DMS 273 treated with DMSO at 0.1 percent for 48 hours (cell line): ENCODE measurements at regions not wholly inside any gene's neighbourhood (a gene's known extent, or its start where the extent isn't known, plus 50 kb on each side); places are given as distances from the start of the nearest gene placed in this dataset.
"Not testable (repeated sequence)": the region's sequence is repeated elsewhere in the genome, so short reads cannot be mapped to it uniquely, and the experiment has no call there.

Experiments used
- DNase-seq: peaks from one replicate; lab custom pipeline; 2025; lab: John Stamatoyannopoulos, UW

DNA sequence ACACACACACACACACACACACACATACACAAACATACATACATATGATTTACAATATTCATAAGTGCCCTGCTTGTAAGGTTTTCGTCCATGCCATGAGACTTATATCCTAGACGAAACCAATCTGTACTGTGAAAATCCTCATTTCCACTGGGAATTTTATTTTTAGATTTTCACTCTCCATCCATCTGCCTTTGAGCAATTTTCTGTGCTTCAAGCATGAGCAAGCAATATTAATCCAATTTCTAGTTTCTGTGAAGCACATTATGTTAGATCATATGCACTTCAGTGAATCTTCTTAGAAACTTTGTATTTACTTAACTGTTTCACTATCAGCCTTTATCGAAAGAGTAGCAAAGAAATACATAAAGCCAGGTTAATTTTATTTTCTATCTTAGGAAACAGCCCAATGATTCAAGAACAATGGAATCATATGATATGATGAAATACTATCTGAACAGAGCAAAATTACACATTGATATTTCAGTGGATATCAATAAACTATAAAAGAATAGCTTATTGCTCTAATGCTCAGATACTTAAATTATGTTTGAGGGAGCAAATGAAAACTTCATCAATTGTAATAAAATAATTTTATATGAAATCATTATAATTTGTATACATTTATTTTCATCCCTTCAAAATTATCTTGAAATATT lies 1100.7 kb upstream of the MIR17HG start:
- DNase-seq: no peak

DNA sequence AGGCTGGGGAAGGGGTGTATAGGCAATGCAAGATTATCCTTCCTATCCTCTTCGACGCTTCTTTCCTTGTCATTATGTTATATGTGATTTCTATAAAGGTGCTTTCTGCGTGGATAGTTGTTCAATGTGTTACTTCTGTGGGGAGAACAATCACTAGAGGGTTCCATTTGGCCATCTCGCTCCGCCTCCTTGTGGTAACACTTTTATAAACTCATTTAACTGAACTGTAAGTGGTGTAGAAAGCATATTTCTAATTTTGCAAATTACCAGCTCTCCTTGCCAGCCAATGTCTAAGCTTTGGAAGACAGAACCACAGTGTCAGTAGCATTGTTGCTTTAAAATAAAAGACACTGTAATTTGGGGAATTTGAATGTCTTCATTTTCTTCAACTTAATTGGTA lies 1093.7 kb upstream of the MIR17HG start:
- no peak for DNase-seq

DNA sequence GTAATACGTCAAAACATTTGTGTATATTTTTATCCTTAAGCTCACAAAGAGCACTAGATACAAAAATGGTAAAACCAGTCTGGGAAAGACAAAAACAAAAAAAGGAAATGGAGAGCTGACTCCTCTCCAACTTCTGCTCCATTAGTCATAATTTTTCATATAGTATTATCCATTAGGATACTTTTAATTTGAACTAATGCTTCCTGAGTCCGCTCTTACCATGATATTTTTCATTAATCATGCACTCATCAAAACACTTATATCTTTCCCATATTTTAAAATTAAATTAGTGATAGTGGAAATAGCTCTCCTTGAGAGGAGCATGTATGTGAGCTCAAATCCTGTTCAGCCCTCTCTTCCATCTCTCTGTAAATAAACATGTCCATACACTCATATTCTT lies 1093.0 kb upstream of the MIR17HG start:
- DNase-seq: no peak

DNA sequence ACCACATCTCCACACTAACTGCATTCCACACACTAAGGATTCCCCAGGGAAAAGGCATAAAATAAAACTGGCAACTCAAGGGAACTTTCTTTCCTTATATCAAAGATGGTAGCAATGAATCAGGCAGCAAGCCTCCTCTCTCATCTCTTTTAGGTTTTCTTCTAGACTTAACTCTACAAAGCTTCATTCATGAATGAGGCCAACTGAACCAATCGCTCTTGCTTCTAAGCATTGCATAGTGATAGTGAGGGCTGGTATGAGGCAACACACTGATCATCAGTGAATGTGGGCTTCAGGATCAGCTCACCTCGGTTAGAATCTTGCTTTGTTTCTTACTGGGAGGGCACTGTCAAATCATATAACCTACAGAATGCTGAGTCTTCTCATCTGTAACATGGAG lies 1090.7 kb upstream of the MIR17HG start:
- DNase-seq: no peak

DNA sequence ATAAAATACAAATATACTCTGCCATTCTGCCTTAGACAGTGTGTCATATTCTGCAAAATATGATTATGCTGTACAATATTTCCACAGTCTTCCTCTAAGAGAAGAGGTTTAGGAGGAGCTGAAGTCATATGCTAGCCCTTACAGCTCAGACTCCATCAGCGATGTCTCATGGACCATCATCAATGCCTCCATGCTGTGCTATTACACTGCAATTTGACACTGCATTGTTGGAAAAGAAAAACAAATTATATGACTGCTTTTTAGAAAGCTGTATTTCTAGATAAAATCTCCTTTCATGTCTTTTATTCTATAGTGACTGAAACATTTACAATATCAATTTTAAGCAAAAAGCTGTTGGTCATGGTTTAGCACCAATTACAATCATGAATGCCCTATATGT lies 1089.4 kb upstream of the MIR17HG start:
- DNase-seq: no peak

DNA sequence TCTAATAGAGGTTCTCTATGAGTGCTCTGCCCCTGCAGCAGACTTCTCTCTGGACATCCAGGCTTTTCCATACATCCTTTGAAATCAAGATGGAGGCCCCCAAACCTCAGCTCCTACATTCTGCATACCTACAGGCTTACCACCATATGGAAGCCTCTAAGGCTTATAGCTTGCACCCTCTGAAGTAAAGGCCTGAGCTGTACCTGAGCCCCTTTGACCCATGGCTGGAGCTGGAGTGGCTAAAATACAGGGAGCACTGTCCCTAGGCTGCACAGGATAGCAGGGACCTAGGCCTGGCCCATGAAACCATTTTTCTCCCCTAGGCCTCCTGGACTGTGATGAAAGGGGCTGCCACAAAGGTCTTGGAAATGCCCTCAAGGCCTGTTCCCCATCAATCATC lies 1086.1 kb upstream of the MIR17HG start:
- no peak for DNase-seq

DNA sequence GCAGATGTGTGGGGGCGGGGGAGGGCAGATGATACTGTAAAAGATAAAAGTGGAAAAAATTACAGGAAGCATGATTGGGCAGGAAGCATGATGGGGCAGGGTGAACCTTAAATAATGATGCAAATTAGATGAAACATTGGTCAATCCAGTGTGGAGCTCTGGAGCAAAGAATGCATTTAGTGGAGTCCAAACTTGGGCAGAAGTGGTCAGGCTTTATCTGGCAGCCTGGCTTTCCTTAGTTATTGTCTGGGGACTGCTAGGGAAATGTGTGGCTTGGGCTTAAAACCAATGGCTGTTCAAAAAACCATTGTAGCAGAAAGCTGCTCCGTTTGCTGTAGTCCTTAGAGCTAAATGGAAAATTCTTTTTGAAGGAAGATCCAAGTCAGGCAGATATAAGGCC lies 1077.3 kb upstream of the MIR17HG start:
- no peak for DNase-seq

DNA sequence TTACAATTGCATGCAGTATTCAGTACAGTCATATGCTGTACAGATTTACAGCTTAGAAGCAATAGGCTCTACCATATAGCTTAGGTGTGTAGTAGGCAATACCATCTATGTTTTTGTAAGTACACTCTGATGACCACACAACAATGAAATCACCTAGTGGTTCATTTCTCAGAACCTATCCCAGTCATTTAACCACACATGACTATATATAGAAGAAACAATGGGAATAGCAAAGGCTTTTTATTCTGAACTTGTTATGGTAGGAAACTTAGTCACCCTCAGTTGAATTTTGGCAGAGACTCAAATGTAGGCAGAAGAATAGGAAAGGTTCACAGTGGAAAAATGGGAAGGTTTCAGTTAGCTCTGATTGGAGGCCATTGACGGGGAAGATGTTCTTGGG lies 1075.1 kb upstream of the MIR17HG start:
- DNase-seq: no peak

DNA sequence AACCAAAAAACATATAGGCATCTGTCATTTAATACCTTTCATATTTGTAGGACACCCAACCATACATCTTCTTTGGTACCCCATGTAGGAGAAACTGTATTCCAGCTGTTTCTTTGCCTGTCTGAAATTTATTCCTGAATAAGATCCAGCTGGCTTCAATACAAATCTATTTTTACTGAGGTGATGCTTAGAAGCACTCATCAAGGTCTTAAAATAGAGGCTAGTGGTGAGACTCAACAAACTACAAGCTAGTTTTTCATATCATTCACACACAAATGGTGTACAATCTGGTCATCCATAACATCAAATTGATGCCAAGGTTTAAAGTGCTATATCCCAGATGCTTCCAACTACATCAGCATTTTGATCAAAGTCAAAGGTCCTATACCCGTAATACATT lies 1071.3 kb upstream of the MIR17HG start:
- DNase-seq: no peak

DNA sequence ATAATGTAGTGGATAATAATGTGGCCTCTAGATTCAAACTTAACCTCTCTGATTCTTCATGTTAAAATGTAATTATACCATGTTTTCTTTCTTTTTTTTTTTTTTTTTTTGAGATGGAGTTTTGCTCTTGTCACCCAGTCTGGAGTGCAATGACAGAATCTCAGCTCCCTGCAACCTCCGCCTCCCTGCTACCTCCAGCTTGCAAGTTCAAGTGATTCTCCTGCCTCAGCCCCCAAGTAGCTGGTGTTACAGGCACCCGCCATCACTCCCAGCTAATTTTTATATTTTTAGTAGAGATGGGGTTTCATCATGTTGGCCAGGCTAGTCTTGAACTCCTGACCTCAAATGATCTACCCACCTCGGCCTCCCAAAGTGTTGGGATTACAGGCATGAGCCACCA lies 1069.3 kb upstream of the MIR17HG start:
- not testable (repeated sequence) for DNase-seq

DNA sequence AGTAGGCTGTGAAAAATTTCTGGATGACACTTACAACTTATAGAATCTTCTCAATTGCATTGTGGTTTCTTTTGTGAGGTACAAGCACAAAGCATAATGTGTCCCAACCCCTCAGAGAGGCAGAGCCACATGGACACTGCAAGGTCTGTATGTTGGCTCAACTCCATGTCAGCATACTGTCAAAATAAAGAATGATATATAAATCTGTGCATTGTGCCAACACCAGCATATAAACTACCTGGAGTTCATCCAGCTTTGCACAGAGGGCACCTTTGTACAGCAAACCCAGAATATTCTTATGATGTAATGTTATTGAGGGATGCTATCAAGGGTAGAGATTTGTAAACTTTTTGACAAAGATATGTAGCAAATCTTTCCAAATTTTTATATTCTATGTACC lies 1065.8 kb upstream of the MIR17HG start:
- DNase-seq: no peak

DNA sequence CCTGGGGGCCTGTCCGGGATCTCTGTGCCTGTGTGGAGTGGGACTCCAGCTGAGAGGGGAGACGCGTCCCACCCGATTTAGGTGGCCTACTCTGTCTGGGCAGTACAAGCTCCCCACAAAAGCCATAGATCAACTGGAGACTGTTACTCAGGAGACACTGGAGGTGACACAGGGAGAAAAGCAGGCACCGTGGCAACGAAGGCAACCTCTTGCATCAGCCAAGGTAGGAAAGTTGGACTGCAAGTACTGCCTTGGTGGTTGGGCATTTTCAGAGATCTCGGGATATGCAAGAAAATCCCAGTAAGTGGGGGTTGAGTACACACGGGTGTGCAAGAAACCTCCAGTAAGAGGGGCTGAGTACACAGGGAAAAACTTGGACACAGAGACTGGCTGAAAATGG lies 1060.0 kb upstream of the MIR17HG start:
- DNase-seq: no peak

DNA sequence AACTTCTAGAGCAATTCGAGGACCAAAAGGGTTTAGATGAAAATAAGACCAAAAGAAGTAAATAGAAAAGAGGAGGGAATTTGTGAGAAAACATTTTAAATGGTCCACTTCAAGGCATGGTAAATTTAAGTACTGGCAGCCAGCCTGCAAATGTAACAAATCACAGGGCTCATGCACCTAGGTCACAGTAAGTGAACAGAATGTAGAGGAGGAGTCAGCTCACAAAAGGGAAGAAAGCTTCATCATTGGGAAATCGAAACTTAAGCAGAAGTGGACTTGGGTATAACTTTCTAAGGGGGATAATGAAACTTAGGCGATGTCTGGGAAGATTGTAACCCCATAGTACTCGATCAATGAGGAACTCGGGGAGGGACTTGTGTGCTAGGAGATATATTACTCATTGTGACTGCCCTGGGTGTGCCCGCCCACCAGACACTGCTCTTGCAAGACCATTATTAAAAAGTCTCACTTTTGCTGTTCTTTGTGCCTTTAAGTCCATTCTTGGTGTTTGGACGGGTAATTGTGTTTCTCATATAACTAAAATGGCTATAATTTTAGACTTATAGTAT lies 1053.6 kb upstream of the MIR17HG start:
- no peak for DNase-seq

DNA sequence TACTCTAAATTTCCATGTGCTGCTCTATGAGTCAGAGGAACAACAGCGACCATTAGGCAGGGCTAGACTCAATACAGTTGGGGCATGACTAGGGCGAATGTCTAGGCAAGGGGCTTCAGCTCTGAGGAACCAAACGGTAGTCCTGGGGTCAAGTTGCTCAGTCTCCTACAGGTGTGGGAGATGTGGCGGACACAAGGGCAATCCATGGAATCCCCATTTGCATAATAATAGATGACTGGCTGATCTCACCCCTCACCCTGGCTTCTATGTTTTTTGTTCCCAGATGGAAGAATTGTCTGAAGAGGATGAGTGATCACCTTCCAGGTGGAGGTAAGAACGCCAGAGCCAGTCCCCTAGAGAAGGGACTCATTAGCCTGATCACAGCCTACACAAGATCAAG lies 1048.2 kb upstream of the MIR17HG start:
- no peak for DNase-seq

DNA sequence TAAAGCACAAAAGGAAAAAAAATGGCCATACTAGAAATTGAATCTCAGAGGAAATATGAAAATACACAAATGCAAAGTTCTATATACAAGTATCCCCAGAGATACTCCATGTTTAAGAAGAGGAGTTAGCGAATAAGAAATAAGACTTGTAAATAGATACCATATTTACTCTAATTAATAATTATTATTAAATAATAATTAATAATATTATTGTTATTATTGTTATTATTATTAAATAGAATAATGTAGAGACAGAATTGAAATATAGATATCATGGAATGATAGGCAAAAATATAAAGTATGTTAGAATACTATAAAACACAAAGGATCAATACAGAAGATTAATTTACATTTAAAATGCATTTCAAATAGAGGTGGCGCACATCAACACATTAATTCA lies 1047.5 kb upstream of the MIR17HG start:
- DNase-seq: no peak

DNA sequence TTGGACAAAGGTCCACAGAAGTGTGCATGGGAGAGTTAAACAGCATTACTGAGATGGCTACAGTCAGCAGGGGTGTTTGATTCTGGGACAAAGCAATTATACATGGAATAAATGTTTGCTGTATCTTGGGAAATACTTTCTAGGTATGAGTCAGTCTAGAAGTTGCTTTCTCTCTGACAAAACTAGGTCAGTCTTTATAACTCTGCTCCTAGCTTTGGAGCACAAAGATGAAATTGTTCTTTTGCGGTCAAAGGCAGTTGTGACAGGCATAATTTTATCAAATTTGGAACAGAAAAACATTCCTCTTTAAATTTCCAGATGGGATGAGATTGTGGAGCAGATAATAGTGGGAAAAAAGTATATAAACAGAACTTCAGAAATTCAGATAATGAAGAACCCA lies 1045.4 kb upstream of the MIR17HG start:
- DNase-seq: no peak

DNA sequence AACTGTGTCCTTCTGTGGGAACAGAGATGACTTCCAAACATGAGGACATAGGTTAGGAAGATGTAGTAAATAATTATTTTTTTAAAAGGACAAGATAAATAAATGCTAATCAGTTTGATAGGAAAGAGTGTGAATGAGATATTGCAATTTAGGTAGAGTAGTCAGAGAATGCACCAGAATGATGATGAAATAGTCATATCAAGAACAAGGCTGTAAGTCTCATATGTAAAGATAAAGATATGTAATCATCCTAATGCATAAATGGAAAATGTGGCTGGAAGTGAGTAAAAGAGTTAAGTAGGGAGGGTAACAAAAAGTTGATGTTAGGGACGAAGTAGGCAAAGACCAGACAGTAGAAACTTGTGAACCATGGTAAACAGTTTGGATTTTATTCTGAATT lies 1041.7 kb upstream of the MIR17HG start:
- no peak for DNase-seq

DNA sequence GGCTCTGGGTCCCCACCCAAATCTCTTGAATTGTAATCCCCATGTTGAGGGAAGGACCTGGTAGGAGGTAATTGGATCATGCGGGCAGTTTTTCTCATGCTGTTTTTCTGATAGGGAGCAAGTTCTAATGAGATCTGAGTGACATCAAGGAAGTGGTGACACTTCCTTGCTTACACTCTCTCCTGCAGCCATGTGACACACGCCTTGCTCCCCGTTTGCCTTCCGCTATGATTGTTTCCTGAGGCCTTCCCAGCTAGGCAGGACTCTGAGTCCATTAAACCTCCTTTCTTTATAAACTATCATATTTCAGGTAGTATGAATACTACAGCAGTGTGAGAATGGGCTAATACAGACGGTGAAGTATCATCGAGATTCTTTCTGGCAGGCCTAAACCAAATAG lies 1040.4 kb upstream of the MIR17HG start:
- DNase-seq: no peak

DNA sequence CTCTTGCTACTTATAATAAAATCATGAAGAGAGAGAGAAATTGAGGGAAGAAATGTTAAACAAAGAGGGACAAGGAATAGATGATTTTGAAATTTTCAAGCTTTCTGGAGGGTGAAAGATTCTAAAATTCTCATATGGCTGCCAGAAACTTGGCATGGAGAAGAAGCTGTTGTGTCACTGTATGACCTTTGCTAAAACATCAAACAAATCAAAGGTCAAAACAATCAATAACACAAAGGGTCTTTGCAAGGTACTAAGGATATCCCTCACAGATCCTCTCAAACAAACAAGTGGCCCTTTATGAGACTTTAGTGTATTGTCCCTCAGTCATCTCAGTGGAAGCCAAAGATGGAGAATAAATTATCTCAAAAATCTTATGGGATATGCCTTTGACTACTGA lies 1039.2 kb upstream of the MIR17HG start:
- DNase-seq: no peak

DNA sequence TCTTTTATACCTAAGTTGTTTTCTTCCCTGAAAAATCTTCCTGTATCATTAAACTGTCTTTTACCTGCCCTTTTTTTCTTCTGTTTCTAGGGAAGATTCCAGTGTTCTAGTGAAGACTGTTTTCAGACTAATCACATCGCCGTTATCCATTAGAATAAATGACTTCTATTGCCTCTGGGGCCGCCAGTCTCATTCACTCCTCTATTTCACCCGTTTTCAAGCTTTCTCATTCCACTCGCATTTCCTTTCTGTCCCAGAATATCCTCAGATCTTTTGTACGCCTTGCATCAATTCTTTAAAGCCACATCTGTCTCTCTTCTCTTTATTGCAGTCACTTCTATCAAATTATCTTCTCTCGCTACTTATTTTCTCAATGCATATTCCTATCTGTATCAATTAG lies 1035.6 kb upstream of the MIR17HG start:
- DNase-seq: no peak

DNA sequence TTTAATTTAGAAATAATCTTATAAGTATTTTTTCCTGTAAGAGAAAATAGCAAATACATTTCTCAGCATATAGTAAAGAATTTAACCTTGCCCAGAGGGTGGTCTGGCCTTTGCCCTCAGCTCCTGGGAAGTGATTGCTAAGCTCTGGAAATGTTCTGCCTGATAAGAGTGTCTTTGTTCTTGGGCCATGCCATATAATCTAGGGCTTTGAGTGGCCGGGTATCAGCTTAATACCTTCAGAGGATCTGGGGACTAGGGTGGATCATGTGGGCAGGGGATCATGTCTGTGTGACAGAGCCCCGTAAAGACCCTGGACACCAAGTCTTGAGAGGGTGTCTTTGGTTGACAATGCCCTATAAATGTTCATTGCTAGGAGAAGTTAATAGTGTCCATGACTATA lies 1032.4 kb upstream of the MIR17HG start:
- no peak for DNase-seq

DNA sequence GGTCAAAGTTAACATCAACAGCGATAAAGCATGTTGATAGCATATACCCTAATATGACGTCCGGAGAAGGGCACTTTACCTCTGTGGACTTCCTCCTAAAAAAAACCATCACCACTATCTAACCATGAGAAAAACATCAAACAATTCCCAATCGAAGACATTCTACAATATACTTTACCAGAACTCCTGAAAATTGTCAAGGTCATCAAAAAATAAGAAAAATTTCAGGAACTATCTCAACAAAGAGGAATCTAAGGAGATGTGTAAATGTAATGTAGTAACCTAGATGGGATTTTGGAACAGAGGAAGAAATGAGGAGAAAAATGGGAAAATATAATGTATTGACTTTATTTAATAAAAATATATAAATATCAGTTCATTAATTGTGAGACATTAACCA lies 1026.8 kb upstream of the MIR17HG start:
- DNase-seq: no peak

DNA sequence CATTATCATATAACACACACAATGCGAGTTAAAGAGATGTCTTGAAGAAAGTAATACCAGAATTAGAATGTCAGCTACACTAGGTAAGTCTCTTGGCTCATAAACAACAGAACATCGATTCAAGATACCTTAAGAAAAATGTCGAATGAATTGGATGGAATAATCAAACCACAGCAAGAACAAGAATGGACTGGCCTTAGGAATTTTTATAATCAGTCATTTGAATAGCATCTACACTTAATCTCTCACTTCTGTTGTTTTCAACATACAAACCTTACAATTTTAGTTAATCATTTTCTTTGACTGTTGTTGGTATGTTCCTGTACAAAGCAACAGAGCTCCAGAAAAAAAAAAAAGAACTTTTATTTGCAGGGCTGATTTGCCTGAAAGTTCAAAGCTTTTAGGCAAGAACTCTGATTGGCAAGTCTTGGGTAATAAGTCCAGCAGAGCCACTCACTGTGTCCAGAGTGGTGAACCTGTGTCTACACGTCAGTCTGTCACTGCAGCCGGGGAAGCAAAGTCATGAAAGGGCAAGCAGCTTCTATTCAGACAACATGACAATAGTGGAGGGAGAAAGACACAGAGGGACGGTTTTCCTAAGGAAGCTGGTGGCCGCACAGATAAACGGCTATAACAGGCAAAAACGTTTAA lies 1026.1 kb upstream of the MIR17HG start:
- DNase-seq: no peak

DNA sequence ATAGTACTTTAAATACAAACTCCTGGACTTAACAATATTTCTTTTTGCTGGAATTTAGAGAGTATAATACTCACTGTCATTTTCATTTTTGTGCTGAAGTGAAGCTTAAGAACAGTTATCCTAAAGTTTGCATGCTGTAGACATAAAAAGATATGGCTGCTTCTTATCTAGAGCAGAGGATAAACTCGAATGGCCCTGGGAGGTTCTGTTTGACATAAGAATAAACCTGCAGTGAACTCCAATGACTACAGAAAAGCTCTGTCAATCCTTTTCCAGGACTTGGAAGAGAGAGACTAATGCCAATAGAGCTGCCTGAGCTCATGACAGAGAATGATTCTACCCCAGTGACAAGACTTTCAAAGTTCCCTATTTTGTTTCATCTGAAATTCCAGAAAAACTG lies 1017.8 kb upstream of the MIR17HG start:
- no peak for DNase-seq
